ENCODE measurements at regions not wholly inside any gene's neighbourhood (a gene's known extent, or its start where the extent isn't known, plus 50 kb on each side); places are given as distances from the start of the nearest gene placed in this dataset.

GRCh38 chr1:74842726-74843125, 109.8 kb downstream of the TYW3 start (continued):
- TF ChIP-seq REST (IDR thresholded peaks at IDR 0.05; ENCODE audit: unreplicated experiment) (no peak), ZNF331 (CRISPR knock-in tag; IDR thresholded peaks at IDR 0.05; ENCODE audit: low read depth) (no peak)

GRCh38 chr1:74847715-74848114, 114.8 kb downstream of the TYW3 start:
- 0 out of 3 replicates have a peak, but pooled peaks cover under 1% of the 10 kb centered on the region for H3K4me1 Mint-ChIP-seq
- no peak for TF ChIP-seq STAT1 (IDR thresholded peaks at IDR 0.05; ENCODE audit: unreplicated experiment)
- no peak for TF ChIP-seq ZNF462 (CRISPR knock-in tag; IDR thresholded peaks at IDR 0.05)
- TF ChIP-seq ZNF331 (CRISPR knock-in tag; IDR thresholded peaks at IDR 0.05; ENCODE audit: low read depth), result no peak
- no peak for TF ChIP-seq POLR2AphosphoS5 (IDR thresholded peaks at IDR 0.05; ENCODE audit: low read depth)
- no peak for TF ChIP-seq NANOG (IDR thresholded peaks at IDR 0.05; ENCODE audit: borderline replicate concordance)
- TF ChIP-seq EZH2phosphoT487 (IDR thresholded peaks at IDR 0.05; ENCODE audit: unreplicated experiment), result no peak
- TF ChIP-seq JUNB (IDR thresholded peaks at IDR 0.05; ENCODE audit: unreplicated experiment), result no peak
- no peak for TF ChIP-seq ETS1 (IDR thresholded peaks at IDR 0.05)
- TF ChIP-seq ZNF114 (CRISPR knock-in tag; IDR thresholded peaks at IDR 0.05), result no peak
- TF ChIP-seq CTCF (conservative IDR thresholded peaks at IDR 0.05; ENCODE audit: low read depth in 2 of 2), result no peak
- no peak for TF ChIP-seq CREB1 (CRISPR knock-in tag; IDR thresholded peaks at IDR 0.05; ENCODE audit: low read depth)

More at GRCh38 chr1:74847715-74848114, 114.8 kb downstream of the TYW3 start:
- no peaks in the 10 kb centered on the region for H3K9me3 Mint-ChIP-seq
- H3K79me2 ChIP-seq (replicated peaks; ENCODE audit: insufficient read depth), result no peaks in the 10 kb centered on the region
- H3K4me1 ChIP-seq (ENCODE audit: insufficient read depth), result no peaks in the 10 kb centered on the region
- no peaks in the 10 kb centered on the region for H3K27me3 ChIP-seq (ENCODE audit: insufficient read depth)
- no peak overlapping the region for H3K4me3 Mint-ChIP-seq
- H3K27me3 Mint-ChIP-seq (ENCODE audit: insufficient read depth, low read depth, poor library complexity), result no peaks in the 10 kb centered on the region
- H3K4me2 ChIP-seq, result no peak overlapping the region
- H4K20me1 ChIP-seq (replicated peaks; ENCODE audit: insufficient read depth), result no peaks in the 10 kb centered on the region
- no peaks in the 10 kb centered on the region for H3K36me3 Mint-ChIP-seq (ENCODE audit: low read depth)
- H3K27ac ChIP-seq (ENCODE audit: low read depth), result no peak overlapping the region
- H3K27ac Mint-ChIP-seq, result no peak overlapping the region
- H2AFZ ChIP-seq, result no peak overlapping the region
- H3K36me3 ChIP-seq (ENCODE audit: insufficient read depth), result no peaks in the 10 kb centered on the region
- no peak for DNase-seq (ENCODE audit: low spot score)
- H3F3A ChIP-seq (replicated peaks; ENCODE audit: low read depth), result no peaks in the 10 kb centered on the region
- H3K9me2 ChIP-seq (ENCODE audit: insufficient read depth), result no peaks in the 10 kb centered on the region
- ATAC-seq, result no peak
- no peak overlapping the region for H3K4me3 ChIP-seq
